ENCODE measurements at regions not wholly inside any gene's neighbourhood (a gene's known extent, or its start where the extent isn't known, plus 50 kb on each side); places are given as distances from the start of the nearest gene placed in this dataset.

DNA sequence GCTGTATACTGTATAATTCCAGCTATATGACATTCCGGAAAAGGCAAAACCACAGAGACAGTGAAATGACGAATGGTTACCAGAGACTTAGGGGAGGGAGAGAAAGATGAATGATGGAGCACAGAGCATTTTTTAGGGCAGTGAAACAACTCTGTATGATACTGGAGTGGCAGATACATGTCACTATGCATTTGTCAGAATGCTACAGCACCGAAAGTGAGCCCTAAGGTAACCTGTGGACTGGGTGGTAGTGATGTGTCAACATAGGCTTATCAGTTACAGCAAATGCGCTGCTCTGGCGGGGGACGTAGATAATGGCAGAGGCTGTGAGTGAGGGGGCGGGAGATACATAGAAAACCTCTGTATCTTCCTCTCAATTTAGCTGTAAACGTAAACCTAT lies 201.3 kb upstream of the SSTR4 start (continued):
- peak; percentile 77 to 79 for TF ChIP-seq FOXA3 (CRISPR knock-in tag; conservative IDR thresholded peaks at IDR 0.05 in 1 of 2, IDR thresholded peaks at IDR 0.05 in 1 of 2)
- TF ChIP-seq KLF16 (IDR thresholded peaks at IDR 0.05), result peak; percentile 81; the same call in 1 of the 2 replicates
- no peak for TF ChIP-seq KAT8 (IDR thresholded peaks at IDR 0.05; ENCODE audit: low read depth)
- peak; percentile 93 for TF ChIP-seq TCF3 (CRISPR knock-in tag; IDR thresholded peaks at IDR 0.05)
- TF ChIP-seq, protein P1, sequence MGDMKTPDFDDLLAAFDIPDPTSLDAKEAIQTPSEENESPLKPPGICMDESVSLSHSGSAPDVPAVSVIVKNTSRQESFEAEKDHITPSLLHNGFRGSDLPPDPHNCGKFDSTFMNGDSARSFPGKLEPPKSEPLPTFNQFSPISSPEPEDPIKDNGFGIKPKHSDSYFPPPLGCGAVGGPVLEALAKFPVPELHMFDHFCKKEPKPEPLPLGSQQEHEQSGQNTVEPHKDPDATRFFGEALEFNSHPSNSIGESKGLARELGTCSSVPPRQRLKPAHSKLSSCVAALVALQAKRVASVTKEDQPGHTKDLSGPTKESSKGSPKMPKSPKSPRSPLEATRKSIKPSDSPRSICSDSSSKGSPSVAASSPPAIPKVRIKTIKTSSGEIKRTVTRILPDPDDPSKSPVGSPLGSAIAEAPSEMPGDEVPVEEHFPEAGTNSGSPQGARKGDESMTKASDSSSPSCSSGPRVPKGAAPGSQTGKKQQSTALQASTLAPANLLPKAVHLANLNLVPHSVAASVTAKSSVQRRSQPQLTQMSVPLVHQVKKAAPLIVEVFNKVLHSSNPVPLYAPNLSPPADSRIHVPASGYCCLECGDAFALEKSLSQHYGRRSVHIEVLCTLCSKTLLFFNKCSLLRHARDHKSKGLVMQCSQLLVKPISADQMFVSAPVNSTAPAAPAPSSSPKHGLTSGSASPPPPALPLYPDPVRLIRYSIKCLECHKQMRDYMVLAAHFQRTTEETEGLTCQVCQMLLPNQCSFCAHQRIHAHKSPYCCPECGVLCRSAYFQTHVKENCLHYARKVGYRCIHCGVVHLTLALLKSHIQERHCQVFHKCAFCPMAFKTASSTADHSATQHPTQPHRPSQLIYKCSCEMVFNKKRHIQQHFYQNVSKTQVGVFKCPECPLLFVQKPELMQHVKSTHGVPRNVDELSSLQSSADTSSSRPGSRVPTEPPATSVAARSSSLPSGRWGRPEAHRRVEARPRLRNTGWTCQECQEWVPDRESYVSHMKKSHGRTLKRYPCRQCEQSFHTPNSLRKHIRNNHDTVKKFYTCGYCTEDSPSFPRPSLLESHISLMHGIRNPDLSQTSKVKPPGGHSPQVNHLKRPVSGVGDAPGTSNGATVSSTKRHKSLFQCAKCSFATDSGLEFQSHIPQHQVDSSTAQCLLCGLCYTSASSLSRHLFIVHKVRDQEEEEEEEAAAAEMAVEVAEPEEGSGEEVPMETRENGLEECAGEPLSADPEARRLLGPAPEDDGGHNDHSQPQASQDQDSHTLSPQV (IDR thresholded peaks at IDR 0.05), result peak; percentile 70
- TF ChIP-seq, protein P2, sequence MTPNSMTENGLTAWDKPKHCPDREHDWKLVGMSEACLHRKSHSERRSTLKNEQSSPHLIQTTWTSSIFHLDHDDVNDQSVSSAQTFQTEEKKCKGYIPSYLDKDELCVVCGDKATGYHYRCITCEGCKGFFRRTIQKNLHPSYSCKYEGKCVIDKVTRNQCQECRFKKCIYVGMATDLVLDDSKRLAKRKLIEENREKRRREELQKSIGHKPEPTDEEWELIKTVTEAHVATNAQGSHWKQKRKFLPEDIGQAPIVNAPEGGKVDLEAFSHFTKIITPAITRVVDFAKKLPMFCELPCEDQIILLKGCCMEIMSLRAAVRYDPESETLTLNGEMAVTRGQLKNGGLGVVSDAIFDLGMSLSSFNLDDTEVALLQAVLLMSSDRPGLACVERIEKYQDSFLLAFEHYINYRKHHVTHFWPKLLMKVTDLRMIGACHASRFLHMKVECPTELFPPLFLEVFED (CRISPR knock-in tag; conservative IDR thresholded peaks at IDR 0.05), result no peak
- no peak for TF ChIP-seq EZH2 (IDR thresholded peaks at IDR 0.05; ENCODE audit: borderline replicate concordance, low read depth, low read length)
- TF ChIP-seq, protein P3, sequence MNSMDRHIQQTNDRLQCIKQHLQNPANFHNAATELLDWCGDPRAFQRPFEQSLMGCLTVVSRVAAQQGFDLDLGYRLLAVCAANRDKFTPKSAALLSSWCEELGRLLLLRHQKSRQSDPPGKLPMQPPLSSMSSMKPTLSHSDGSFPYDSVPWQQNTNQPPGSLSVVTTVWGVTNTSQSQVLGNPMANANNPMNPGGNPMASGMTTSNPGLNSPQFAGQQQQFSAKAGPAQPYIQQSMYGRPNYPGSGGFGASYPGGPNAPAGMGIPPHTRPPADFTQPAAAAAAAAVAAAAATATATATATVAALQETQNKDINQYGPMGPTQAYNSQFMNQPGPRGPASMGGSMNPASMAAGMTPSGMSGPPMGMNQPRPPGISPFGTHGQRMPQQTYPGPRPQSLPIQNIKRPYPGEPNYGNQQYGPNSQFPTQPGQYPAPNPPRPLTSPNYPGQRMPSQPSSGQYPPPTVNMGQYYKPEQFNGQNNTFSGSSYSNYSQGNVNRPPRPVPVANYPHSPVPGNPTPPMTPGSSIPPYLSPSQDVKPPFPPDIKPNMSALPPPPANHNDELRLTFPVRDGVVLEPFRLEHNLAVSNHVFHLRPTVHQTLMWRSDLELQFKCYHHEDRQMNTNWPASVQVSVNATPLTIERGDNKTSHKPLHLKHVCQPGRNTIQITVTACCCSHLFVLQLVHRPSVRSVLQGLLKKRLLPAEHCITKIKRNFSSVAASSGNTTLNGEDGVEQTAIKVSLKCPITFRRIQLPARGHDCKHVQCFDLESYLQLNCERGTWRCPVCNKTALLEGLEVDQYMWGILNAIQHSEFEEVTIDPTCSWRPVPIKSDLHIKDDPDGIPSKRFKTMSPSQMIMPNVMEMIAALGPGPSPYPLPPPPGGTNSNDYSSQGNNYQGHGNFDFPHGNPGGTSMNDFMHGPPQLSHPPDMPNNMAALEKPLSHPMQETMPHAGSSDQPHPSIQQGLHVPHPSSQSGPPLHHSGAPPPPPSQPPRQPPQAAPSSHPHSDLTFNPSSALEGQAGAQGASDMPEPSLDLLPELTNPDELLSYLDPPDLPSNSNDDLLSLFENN (IDR thresholded peaks at IDR 0.05; ENCODE audit: low read depth in 2 of 2, low read length in 2 of 2), result peak in 1 of 2 experiments; percentile 82; a peak in 2 of 4 replicates
- TF ChIP-seq CEBPG (CRISPR knock-in tag; IDR thresholded peaks at IDR 0.05), result no peak
- no peak; a peak in 1 of 4 replicates for TF ChIP-seq CEBPG (tag; conservative IDR thresholded peaks at IDR 0.05 in 1 of 2, IDR thresholded peaks at IDR 0.05 in 1 of 2)
- no peak for TF ChIP-seq NCOA4 (IDR thresholded peaks at IDR 0.05; ENCODE audit: partially characterized antibody)
- 0 out of 2 replicates have a peak, but pooled peaks have one; percentile 32 for TF ChIP-seq MYC (IDR thresholded peaks at IDR 0.05; ENCODE audit: low read depth, low read length)
- TF ChIP-seq MYC (CRISPR knock-in tag; IDR thresholded peaks at IDR 0.05; ENCODE audit: borderline replicate concordance, low read depth), result no peak
- peak; percentile 45; the same call in 1 of the 2 replicates for TF ChIP-seq BCOR (IDR thresholded peaks at IDR 0.05)
- TF ChIP-seq ETV6 (IDR thresholded peaks at IDR 0.05; ENCODE audit: borderline replicate concordance in 1 of 2, low read depth in 2 of 2, low read length in 1 of 2), result 0 out of 4 replicates have a peak, but pooled peaks of 1 of the 2 experiments have one; percentile 57
- TF ChIP-seq ETV6 (CRISPR knock-in tag; IDR thresholded peaks at IDR 0.05; ENCODE audit: borderline replicate concordance), result no peak
- peak; percentile 78 for TF ChIP-seq NBN (IDR thresholded peaks at IDR 0.05; ENCODE audit: low read depth)
- TF ChIP-seq, protein P4, sequence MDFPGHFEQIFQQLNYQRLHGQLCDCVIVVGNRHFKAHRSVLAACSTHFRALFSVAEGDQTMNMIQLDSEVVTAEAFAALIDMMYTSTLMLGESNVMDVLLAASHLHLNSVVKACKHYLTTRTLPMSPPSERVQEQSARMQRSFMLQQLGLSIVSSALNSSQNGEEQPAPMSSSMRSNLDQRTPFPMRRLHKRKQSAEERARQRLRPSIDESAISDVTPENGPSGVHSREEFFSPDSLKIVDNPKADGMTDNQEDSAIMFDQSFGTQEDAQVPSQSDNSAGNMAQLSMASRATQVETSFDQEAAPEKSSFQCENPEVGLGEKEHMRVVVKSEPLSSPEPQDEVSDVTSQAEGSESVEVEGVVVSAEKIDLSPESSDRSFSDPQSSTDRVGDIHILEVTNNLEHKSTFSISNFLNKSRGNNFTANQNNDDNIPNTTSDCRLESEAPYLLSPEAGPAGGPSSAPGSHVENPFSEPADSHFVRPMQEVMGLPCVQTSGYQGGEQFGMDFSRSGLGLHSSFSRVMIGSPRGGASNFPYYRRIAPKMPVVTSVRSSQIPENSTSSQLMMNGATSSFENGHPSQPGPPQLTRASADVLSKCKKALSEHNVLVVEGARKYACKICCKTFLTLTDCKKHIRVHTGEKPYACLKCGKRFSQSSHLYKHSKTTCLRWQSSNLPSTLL (IDR thresholded peaks at IDR 0.05), result no peak

Data from K562 (cell line).